ENCODE measurements at regions not wholly inside any gene's neighbourhood (a gene's known extent, or its start where the extent isn't known, plus 50 kb on each side); places are given as distances from the start of the nearest gene placed in this dataset.

- Histone ChIP-seq H2AFZ (ENCODE audit: low read length) (no peak overlapping the region), H3K9me2 (ENCODE audit: insufficient read depth, low read length) (no peaks in the 10 kb centered on the region), H3K4me3 (ENCODE audit: low read depth, low read length, poor library complexity, severe bottlenecking) (no peak overlapping the region), H3K36me3 (ENCODE audit: insufficient read depth, low read length) (no peaks in the 10 kb centered on the region), H4K20me1 (ENCODE audit: insufficient read depth, low read length) (no peaks in the 10 kb centered on the region), H3K79me2 (ENCODE audit: insufficient read depth, low read depth, low read length) (no peaks in the 10 kb centered on the region), H3K9me3 (ENCODE audit: low read length) (no peaks in the 10 kb centered on the region), H3K4me1 (ENCODE audit: insufficient read depth, low read length, poor library complexity, severe bottlenecking) (no peaks in the 10 kb centered on the region), H3K27ac (ENCODE audit: low read depth, low read length, poor library complexity, severe bottlenecking) (no peak overlapping the region), H3K4me2 (ENCODE audit: low read length) (no peak overlapping the region)
- intact Hi-C loops (cut with micrococcal nuclease; ENCODE audit: unreplicated experiment): no loop called here
- BruUV-seq (replicated peaks): no TSS peak
- POLR2A ChIA-PET: interaction anchor here (0.6 kb wide), 1 partner anchor 69 kb away, joined by 3 read pairs; no protein-coding TSS in a partner anchor
- no peak for TF ChIP-seq EZH2phosphoT487 (IDR thresholded peaks at IDR 0.05; ENCODE audit: borderline replicate concordance, low read depth, low read length)
- no peak for TF ChIP-seq CTCF (conservative IDR thresholded peaks at IDR 0.05; ENCODE audit: low read length)
- no peak for DNase-seq (ENCODE audit: low spot score)
- CTCF ChIA-PET (ENCODE audit: unreplicated experiment): no interaction called here
These were observed 124.6 kb downstream of the TUBA3C start for GRCh38 chr13:19056984-19057490.

- Histone ChIP-seq H3K4me3 (ENCODE audit: low read depth, low read length, poor library complexity, severe bottlenecking) (no peak overlapping the region), H3K9me2 (ENCODE audit: insufficient read depth, low read length) (no peaks in the 10 kb centered on the region), H3K9me3 (ENCODE audit: low read length) (no peaks in the 10 kb centered on the region), H3K27ac (ENCODE audit: low read depth, low read length, poor library complexity, severe bottlenecking) (no peak overlapping the region), H2AFZ (ENCODE audit: low read length) (no peak overlapping the region), H3K4me2 (ENCODE audit: low read length) (no peak overlapping the region), H4K20me1 (ENCODE audit: insufficient read depth, low read length) (no peaks in the 10 kb centered on the region), H3K79me2 (ENCODE audit: insufficient read depth, low read depth, low read length) (no peaks in the 10 kb centered on the region), H3K36me3 (ENCODE audit: insufficient read depth, low read length) (no peaks in the 10 kb centered on the region), H3K4me1 (ENCODE audit: insufficient read depth, low read length, poor library complexity, severe bottlenecking) (no peaks in the 10 kb centered on the region)
- intact Hi-C loops (cut with micrococcal nuclease; ENCODE audit: unreplicated experiment): no loop called here
- TF ChIP-seq CTCF (conservative IDR thresholded peaks at IDR 0.05; ENCODE audit: low read length) (no peak), EZH2phosphoT487 (IDR thresholded peaks at IDR 0.05; ENCODE audit: borderline replicate concordance, low read depth, low read length) (no peak)
- ChIA-PET CTCF (ENCODE audit: unreplicated experiment) (no interaction called here), POLR2A (interaction anchor here (0.6 kb wide), 1 partner anchor 1878 kb away, joined by 3 read pairs; no protein-coding TSS in a partner anchor)
- DNase-seq (ENCODE audit: low spot score): no peak
- BruUV-seq (replicated peaks): no TSS peak
These were observed 125.2 kb downstream of the TUBA3C start for GRCh38 chr13:19056355-19056880.

- no peaks in the 10 kb centered on the region for H4K20me1 ChIP-seq (ENCODE audit: insufficient read depth, low read length)
- intact Hi-C loops (cut with micrococcal nuclease; ENCODE audit: unreplicated experiment): no loop called here
- CTCF ChIA-PET (ENCODE audit: unreplicated experiment): no interaction called here
- no peak overlapping the region for H2AFZ ChIP-seq (ENCODE audit: low read length)
- H3K4me2 ChIP-seq (ENCODE audit: low read length): no peak overlapping the region
- H3K9me3 ChIP-seq (ENCODE audit: low read length): no peaks in the 10 kb centered on the region
- no peaks in the 10 kb centered on the region for H3K79me2 ChIP-seq (ENCODE audit: insufficient read depth, low read depth, low read length)
- POLR2A ChIA-PET: no interaction called here
- no peak overlapping the region for H3K4me3 ChIP-seq (ENCODE audit: low read depth, low read length, poor library complexity, severe bottlenecking)
- no TSS peak for BruUV-seq (replicated peaks)
- no peaks in the 10 kb centered on the region for H3K4me1 ChIP-seq (ENCODE audit: insufficient read depth, low read length, poor library complexity, severe bottlenecking)
- no peaks in the 10 kb centered on the region for H3K9me2 ChIP-seq (ENCODE audit: insufficient read depth, low read length)
- TF ChIP-seq CTCF (conservative IDR thresholded peaks at IDR 0.05; ENCODE audit: low read length) (no peak), EZH2phosphoT487 (IDR thresholded peaks at IDR 0.05; ENCODE audit: borderline replicate concordance, low read depth, low read length) (no peak)
- DNase-seq (ENCODE audit: low spot score): no peak
- H3K27ac ChIP-seq (ENCODE audit: low read depth, low read length, poor library complexity, severe bottlenecking): no peak overlapping the region
- no peaks in the 10 kb centered on the region for H3K36me3 ChIP-seq (ENCODE audit: insufficient read depth, low read length)
These were observed 126.0 kb downstream of the TUBA3C start for GRCh38 chr13:19055611-19056010.

Measured in OCI-LY7 (cell line).